IMR-90 (cell line): ENCODE measurements at regions not wholly inside any gene's neighbourhood (a gene's known extent, or its start where the extent isn't known, plus 50 kb on each side); places are given as distances from the start of the nearest gene placed in this dataset.

Source experiments
- ATAC-seq: fragments of 200-7000 bp; cut with Tn5 transposase; 2 replicates; pipeline ENCODE4 v1.9.1; 2020; ENCODE audit warnings: low read depth, mild to moderate bottlenecking, moderate library complexity
- BruUV-seq: library from RNA; stranded (reverse); fragments of 400-500 nt; replicated peaks from 2 replicates; lab custom pipeline; 2021; lab: Mats Ljungman, UMichigan
- CTCF ChIA-PET: fragments of 300-600 bp; formaldehyde crosslinking; extraction: SDS; loops from one replicate; lab custom pipeline; 2021; ENCODE audit warnings: antibody characterized with exemption; lab: Yijun Ruan, JAX
- POLR2A ChIA-PET: fragments of 300-600 bp; sonication (Branson Sonifier 250); formaldehyde crosslinking; loops from one replicate; lab custom pipeline; 2022; ENCODE audit warnings: antibody characterized with exemption; ENCODE audit not compliant: unreplicated experiment; lab: Charles Lee
- DNase-seq: peaks from one replicate; pipeline ENCODE4 v3.0.0; 2013
- H2AFZ ChIP-seq: replicated peaks from 2 replicates; pipeline ENCODE3; 2013; ENCODE audit warnings: low read length, mild to moderate bottlenecking; ENCODE audit not compliant: poor library complexity
- H2AK5ac ChIP-seq: 2 replicates; pipeline ENCODE4 v1.6.1; 2013; ENCODE audit warnings: low read depth, low read length, inconsistent platforms
- H2AK9ac ChIP-seq: replicated peaks from 2 replicates; pipeline ENCODE3; 2013; ENCODE audit warnings: mild to moderate bottlenecking, low read depth, low read length, moderate library complexity; ENCODE audit not compliant: poor library complexity
- H2BK120ac ChIP-seq: 2 replicates; pipeline ENCODE4 v1.6.1; 2013; ENCODE audit warnings: low read depth, low read length, inconsistent platforms
- H2BK15ac ChIP-seq: 3 replicates; pipeline ENCODE4 v1.6.1; 2013; ENCODE audit warnings: low read depth, low read length, inconsistent platforms
- H2BK20ac ChIP-seq: 2 replicates; pipeline ENCODE4 v1.6.1; 2013; ENCODE audit warnings: low read depth, mild to moderate bottlenecking, inconsistent platforms, low read length, moderate library complexity
- H2BK5ac ChIP-seq: 2 replicates; pipeline ENCODE4 v1.6.1; 2013; ENCODE audit warnings: mild to moderate bottlenecking, low read depth, low read length, inconsistent platforms; ENCODE audit not compliant: poor library complexity, severe bottlenecking
- H3K14ac ChIP-seq: replicated peaks from 2 replicates; pipeline ENCODE4 v1.6.1; 2013; ENCODE audit warnings: low read depth, low read length, inconsistent platforms
- H3K18ac ChIP-seq: 2 replicates; pipeline ENCODE4 v1.6.1; 2013; ENCODE audit warnings: low read depth, low read length, control low read depth
- H3K23ac ChIP-seq: 2 replicates; pipeline ENCODE4 v1.6.1; 2013; ENCODE audit warnings: low read depth, low read length, inconsistent platforms
- H3K27ac ChIP-seq: 2 replicates; pipeline ENCODE4 v1.5.1; 2013; ENCODE audit warnings: mild to moderate bottlenecking, control low read depth, low read length; ENCODE audit not compliant: insufficient read depth
- H3K27me3 ChIP-seq: 2 replicates; pipeline ENCODE4 v1.6.1; 2013; ENCODE audit warnings: low read length; ENCODE audit not compliant: control insufficient read depth, insufficient read depth
- H3K36me3 ChIP-seq: 2 replicates; pipeline ENCODE4 v1.6.1; 2013; ENCODE audit warnings: low read length, mixed read lengths; ENCODE audit not compliant: control insufficient read depth, insufficient read depth
- H3K4ac ChIP-seq: 2 replicates; pipeline ENCODE4 v1.6.1; 2013; ENCODE audit warnings: low read depth, low read length, inconsistent platforms
- H3K4me1 ChIP-seq: 2 replicates; pipeline ENCODE4 v1.6.1; 2013; ENCODE audit warnings: low read length, mixed read lengths; ENCODE audit not compliant: control insufficient read depth, insufficient read depth
- H3K4me2 ChIP-seq: 2 replicates; pipeline ENCODE4 v1.6.1; 2013; ENCODE audit warnings: low read depth, mild to moderate bottlenecking, control low read depth, low read length, moderate library complexity
- H3K4me3 ChIP-seq: 2 replicates; pipeline ENCODE4 v1.5.1; 2013; ENCODE audit warnings: low read depth, mild to moderate bottlenecking, control low read depth, low read length, moderate library complexity; ENCODE audit not compliant: insufficient read depth
- H3K56ac ChIP-seq: 2 replicates; pipeline ENCODE4 v1.6.1; 2013; ENCODE audit warnings: low read length, inconsistent platforms; ENCODE audit not compliant: insufficient read depth; ENCODE audit errors: extremely low read depth
- H3K79me1 ChIP-seq, 2 experiments: 2 replicates each; pipeline ENCODE4 v1.6.1; 2013; ENCODE audit warnings: low read length in 2 of 2, inconsistent platforms in 1 of 2, low read depth in 1 of 2
- H3K9ac ChIP-seq: 2 replicates; pipeline ENCODE4 v1.6.1; 2013; ENCODE audit warnings: low read depth, low read length, control low read depth
- H3K9me1 ChIP-seq: 2 replicates; pipeline ENCODE4 v1.6.1; 2013; ENCODE audit warnings: low read length, inconsistent platforms; ENCODE audit not compliant: insufficient read depth
- H3K9me3 ChIP-seq: 2 replicates; pipeline ENCODE4 v1.6.1; 2013; ENCODE audit warnings: low read length; ENCODE audit not compliant: control insufficient read depth, insufficient read depth
- H4K20me1 ChIP-seq: 2 replicates; pipeline ENCODE4 v1.6.1; 2013; ENCODE audit warnings: low read length, inconsistent platforms; ENCODE audit not compliant: insufficient read depth
- H4K5ac ChIP-seq: 2 replicates; pipeline ENCODE4 v1.6.1; 2013; ENCODE audit warnings: mild to moderate bottlenecking, low read depth, low read length, control low read depth
- H4K8ac ChIP-seq, 2 experiments: 2 replicates each; pipeline ENCODE4 v1.6.1; 2013; ENCODE audit warnings: low read depth in 2 of 2, low read length in 2 of 2, control low read depth in 1 of 2, inconsistent platforms in 1 of 2
- H4K91ac ChIP-seq: 2 replicates; pipeline ENCODE4 v1.6.1; 2013; ENCODE audit warnings: low read depth, low read length, inconsistent platforms; ENCODE audit not compliant: insufficient read depth
- BHLHE40 ChIP-seq: fragments of 150-350 bp; IDR thresholded peaks from 2 replicates; pipeline ENCODE4 v1.6.1; 2016; ENCODE audit warnings: mild to moderate bottlenecking, low read depth, low read length
- CTCF ChIP-seq: conservative IDR thresholded peaks from 2 replicates; pipeline ENCODE4 v1.5.1; 2012; ENCODE audit warnings: mild to moderate bottlenecking, low read depth, low read length, improper control_type of control experiment
- ELK1 ChIP-seq: fragments of 150-350 bp; IDR thresholded peaks from 2 replicates; pipeline ENCODE4 v1.6.1; 2016; ENCODE audit warnings: low read depth, mild to moderate bottlenecking, low read length, moderate library complexity, borderline replicate concordance
- FOS ChIP-seq: fragments of 150-350 bp; IDR thresholded peaks from 2 replicates; pipeline ENCODE4 v1.6.1; 2016; ENCODE audit warnings: low read depth, low read length
- MAFK ChIP-seq: IDR thresholded peaks from 2 replicates; pipeline ENCODE4 v1.6.1; 2012; ENCODE audit warnings: low read depth, low read length, improper control_type of control experiment
- MXI1 ChIP-seq: IDR thresholded peaks from 2 replicates; pipeline ENCODE4 v1.6.1; 2012; ENCODE audit warnings: low read depth, mild to moderate bottlenecking, low read length, moderate library complexity, borderline replicate concordance
- NFE2L2 ChIP-seq: fragments of 150-350 bp; IDR thresholded peaks from 2 replicates; pipeline ENCODE4 v1.6.1; 2016; ENCODE audit warnings: low read depth, mild to moderate bottlenecking, low read length
- RFX5 ChIP-seq: IDR thresholded peaks from 2 replicates; pipeline ENCODE4 v1.8.0; 2012; ENCODE audit warnings: low read depth, mild to moderate bottlenecking, low read length, moderate library complexity
- WGBS, 2 experiments: methylation state at CpG; one replicate each; pipeline versions ENCODE4 v1.1.5 to v1.1.7; 2013; ENCODE audit warnings: missing lambda C conversion rate in 2 of 2; ENCODE audit not compliant: insufficient read length in 1 of 2; ENCODE audit errors: extremely low coverage in 2 of 2; 5-methylcytosine and 5-hydroxymethylcytosine counted together
- dilution Hi-C: fragments of 300-500 bp; cut with HindIII; formaldehyde crosslinking; loops from one replicate; pipeline ENCODE4 v1.14.3; 2018; ENCODE audit warnings: low sequenced_read_pairs; ENCODE audit not compliant: unreplicated experiment
- in situ Hi-C: fragments of 300-500 bp; cut with MboI; formaldehyde crosslinking; loops from 3 replicates; pipeline ENCODE4 v1.14.3; 2019; ENCODE audit warnings: low sequenced_read_pairs, inconsistent platforms, mixed read lengths
- intact Hi-C: fragments of 100-400 bp; cut with micrococcal nuclease; formaldehyde crosslinking; loops from 2 replicates; pipeline ENCODE4 v1.10.0; 2022

- Histone ChIP-seq H2AK5ac (no peak overlapping the region), H3K14ac (no peak overlapping the region), H4K20me1 (no peaks in the 10 kb centered on the region), H3K9me1 (no peaks in the 10 kb centered on the region), H2BK15ac (no peak overlapping the region; the same call in 2 of the 3 replicates), H3K27ac (no peak overlapping the region), H2BK120ac (no peak overlapping the region), H3K18ac (no peak overlapping the region), H3K36me3 (no peaks in the 10 kb centered on the region), H4K5ac (no peak overlapping the region), H2BK5ac (no peak overlapping the region), H3K4ac (no peak overlapping the region), H2AFZ (no peak overlapping the region), H3K4me3 (no peak overlapping the region), H3K4me1 (peaks cover 2% of the 10 kb centered on the region; the same call in 1 of the 2 replicates), H4K91ac (no peak overlapping the region), H2AK9ac (no peak overlapping the region), H3K9me3 (0 out of 2 replicates have a peak, but pooled peaks cover 2% of the 10 kb centered on the region), H2BK20ac (no peak overlapping the region), H3K23ac (no peak overlapping the region), H3K56ac (no peak overlapping the region), H3K9ac (no peak overlapping the region), H3K4me2 (no peak overlapping the region), H3K27me3 (no peaks in the 10 kb centered on the region), H4K8ac (no peak overlapping the region), H3K79me1 (no peaks in the 10 kb centered on the region)
- intact Hi-C loops (loop anchor here (5.0 kb wide), 1 partner anchor 35 kb away; no protein-coding TSS in a partner anchor), dilution Hi-C loops (no loop called here), in situ Hi-C loops (no loop called here)
- BruUV-seq: no TSS peak
- no peak for DNase-seq
- TF ChIP-seq MXI1: no peak
- TF ChIP-seq FOS: no peak
- TF ChIP-seq MAFK: no peak
- no peak for TF ChIP-seq NFE2L2
- no peak for TF ChIP-seq ELK1
- no peak for TF ChIP-seq CTCF
- TF ChIP-seq BHLHE40: no peak
- no peak for TF ChIP-seq RFX5
- CTCF ChIA-PET: no interaction called here
- POLR2A ChIA-PET: no interaction called here
- 94% methylated on average over 2 of the region's 2 CpGs; no CpG with 5 or more reads in 1 of the 2 experiments for WGBS, 2 experiments
- ATAC-seq: no peak
Observed at GRCh38 chr6:139642346-139642745, 267.9 kb upstream of the CITED2 start.
